GM23338 (cell line): ENCODE measurements at regions not wholly inside any gene's neighbourhood (a gene's known extent, or its start where the extent isn't known, plus 50 kb on each side); places are given as distances from the start of the nearest gene placed in this dataset.

Experiments
- CREB1 ChIP-seq: fragments of 250-450 bp; sonication (Bioruptor Pico); IDR thresholded peaks from 2 replicates; pipeline ENCODE4 v1.5.0; 2020; ENCODE audit warnings: low read depth, mild to moderate bottlenecking, moderate library complexity
- CTCF ChIP-seq, 2 experiments: fragments of 200-600 bp in 1 of 2; sonication (generic) in 1 of 2; conservative IDR thresholded peaks; 2 replicates each; pipeline versions ENCODE4 v1.5.1 to v1.6.1; 2016 to 2017; ENCODE audit warnings: antibody characterized with exemption in 2 of 2, low read depth in 2 of 2, mild to moderate bottlenecking in 2 of 2, moderate library complexity in 1 of 2
- EZH2 ChIP-seq: fragments of 200-600 bp; sonication (generic); IDR thresholded peaks from one replicate; pipeline ENCODE4 v1.8.0; 2017; ENCODE audit warnings: antibody characterized with exemption, mild to moderate bottlenecking, low read depth; ENCODE audit not compliant: unreplicated experiment
- POLR2AphosphoS5 ChIP-seq: IDR thresholded peaks from 2 replicates; pipeline ENCODE4 v1.6.1; 2016; ENCODE audit warnings: antibody characterized with exemption, low read depth
- ZNF114 ChIP-seq: fragments of 250-450 bp; sonication (Bioruptor Pico); IDR thresholded peaks from 2 replicates; pipeline ENCODE4 v1.5.0; 2020; ENCODE audit warnings: mild to moderate bottlenecking, moderate library complexity
- ZNF331 ChIP-seq: fragments of 250-450 bp; sonication (Bioruptor Pico); IDR thresholded peaks from 2 replicates; pipeline ENCODE4 v1.5.0; 2020; ENCODE audit warnings: low read depth, mild to moderate bottlenecking, moderate library complexity
- ZNF462 ChIP-seq: fragments of 250-450 bp; sonication (Bioruptor Pico); IDR thresholded peaks from 2 replicates; pipeline ENCODE4 v1.5.0; 2020; ENCODE audit warnings: mild to moderate bottlenecking, moderate library complexity

DNA sequence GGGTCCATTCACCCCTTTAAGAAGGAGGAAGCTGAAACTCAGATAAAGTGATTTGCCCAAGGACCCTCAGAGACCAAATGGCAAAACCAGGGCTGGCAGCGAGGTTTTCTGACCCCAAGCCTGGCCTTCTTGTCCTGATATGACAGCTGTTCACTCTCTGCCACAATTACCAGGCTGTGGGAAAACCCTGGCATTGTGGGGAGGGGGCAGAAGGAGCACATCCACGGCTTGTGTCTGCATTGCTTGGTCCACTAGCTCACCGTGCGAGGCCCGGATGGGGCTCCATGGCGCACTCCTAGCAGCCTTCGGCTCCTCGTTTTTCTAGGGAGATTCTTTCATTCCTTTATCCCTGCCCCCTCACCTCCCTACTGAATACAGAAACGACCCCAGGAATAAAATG, 143.4 kb upstream of the SIX2 start (continued):
- no peak for TF ChIP-seq ZNF462 (CRISPR knock-in tag)
- TF ChIP-seq POLR2AphosphoS5, result no peak
- TF ChIP-seq ZNF331, result no peak
- TF ChIP-seq ZNF114 (CRISPR knock-in tag), result no peak
- no peak for TF ChIP-seq EZH2
- no peak for TF ChIP-seq CTCF (conservative IDR thresholded peaks at IDR 0.05; ENCODE audit: low read depth in 2 of 2)
- no peak for TF ChIP-seq CREB1
